ENCODE measurements at regions not wholly inside any gene's neighbourhood (a gene's known extent, or its start where the extent isn't known, plus 50 kb on each side); places are given as distances from the start of the nearest gene placed in this dataset.
"Not testable (repeated sequence)": the region's sequence is repeated elsewhere in the genome, so short reads cannot be mapped to it uniquely, and the experiment has no call there.

- H3K4me1 ChIP-seq (ENCODE audit: insufficient read depth); H3K4me3 ChIP-seq (ENCODE audit: low read depth, low read length); DNase-seq (ENCODE audit: extremely low spot score); H3K27ac ChIP-seq (ENCODE audit: low read depth); H3K36me3 ChIP-seq (ENCODE audit: insufficient read depth): not testable (repeated sequence)
- 94% methylated on average over 36 of the region's 36 CpGs for WGBS
Observed at GRCh38 chr7:131058561-131059288, 269.0 kb upstream of the MKLN1 start.

- H3K36me3 ChIP-seq (ENCODE audit: insufficient read depth); DNase-seq (ENCODE audit: extremely low spot score); H3K27ac ChIP-seq (ENCODE audit: low read depth); H3K4me1 ChIP-seq (ENCODE audit: insufficient read depth); H3K4me3 ChIP-seq (ENCODE audit: low read depth, low read length): not testable (repeated sequence)
- 87% methylated on average over 4 of the region's 4 CpGs for whole genome bisulfite sequencing
Observed at GRCh38 chr7:131059401-131059800, 268.3 kb upstream of the MKLN1 start.

GRCh38 chr7:131061158-131061557 is 266.5 kb upstream of the MKLN1 start:
- no peaks in the 10 kb centered on the region for H3K36me3 ChIP-seq (ENCODE audit: insufficient read depth)
- peaks cover 5% of the 10 kb centered on the region for H3K4me1 ChIP-seq (ENCODE audit: insufficient read depth)
- no peak for DNase-seq (ENCODE audit: extremely low spot score)
- 80% methylated on average over 5 of the region's 5 CpGs for WGBS
- no peak overlapping the region for H3K4me3 ChIP-seq (ENCODE audit: low read depth, low read length)
- no peak overlapping the region for H3K27ac ChIP-seq (ENCODE audit: low read depth)

GRCh38 chr7:131061818-131062217 is 265.9 kb upstream of the MKLN1 start:
- Histone ChIP-seq H3K4me3 (ENCODE audit: low read depth, low read length) (no peak overlapping the region), H3K36me3 (ENCODE audit: insufficient read depth) (no peaks in the 10 kb centered on the region), H3K4me1 (ENCODE audit: insufficient read depth) (peaks cover 5% of the 10 kb centered on the region), H3K27ac (ENCODE audit: low read depth) (no peak overlapping the region)
- DNase-seq (ENCODE audit: extremely low spot score), result no peak
- 97% methylated on average over 4 of the region's 4 CpGs for WGBS

- H3K4me1 ChIP-seq (ENCODE audit: insufficient read depth), result no peaks in the 10 kb centered on the region
- no peaks in the 10 kb centered on the region for H3K36me3 ChIP-seq (ENCODE audit: insufficient read depth)
Observed at GRCh38 chr7:131066635-131067034, 261.0 kb upstream of the MKLN1 start.

GRCh38 chr7:131067220-131067619 is 260.5 kb upstream of the MKLN1 start:
- WGBS, result 79% methylated on average over 5 of the region's 5 CpGs
- Histone ChIP-seq H3K4me1 (ENCODE audit: insufficient read depth) (no peaks in the 10 kb centered on the region), H3K27ac (ENCODE audit: low read depth) (no peak overlapping the region)

More at GRCh38 chr7:131066635-131067034, 261.0 kb upstream of the MKLN1 start:
- no peak overlapping the region for H3K27ac ChIP-seq (ENCODE audit: low read depth)
- H3K4me3 ChIP-seq (ENCODE audit: low read depth, low read length), result no peak overlapping the region
- DNase-seq (ENCODE audit: extremely low spot score), result no peak

GRCh38 chr7:131068604-131069021 is 259.1 kb upstream of the MKLN1 start:
- 66% methylated on average over 2 of the region's 2 CpGs for WGBS
- DNase-seq (ENCODE audit: extremely low spot score), result no peak
- Histone ChIP-seq H3K4me3 (ENCODE audit: low read depth, low read length) (no peak overlapping the region), H3K36me3 (ENCODE audit: insufficient read depth) (no peaks in the 10 kb centered on the region), H3K27ac (ENCODE audit: low read depth) (peak overlapping the region; percentile 50), H3K4me1 (ENCODE audit: insufficient read depth) (no peaks in the 10 kb centered on the region)

More at GRCh38 chr7:131067220-131067619, 260.5 kb upstream of the MKLN1 start:
- Histone ChIP-seq H3K4me3 (ENCODE audit: low read depth, low read length) (no peak overlapping the region), H3K36me3 (ENCODE audit: insufficient read depth) (no peaks in the 10 kb centered on the region)
- DNase-seq (ENCODE audit: extremely low spot score), result no peak

GRCh38 chr7:131071786-131072504 is 255.7 kb upstream of the MKLN1 start:
- no peaks in the 10 kb centered on the region for H3K36me3 ChIP-seq (ENCODE audit: insufficient read depth)
- WGBS, result 58% methylated on average over 10 of the region's 10 CpGs
- DNase-seq (ENCODE audit: extremely low spot score), result no peak
- H3K4me1 ChIP-seq (ENCODE audit: insufficient read depth), result peaks cover 5% of the 10 kb centered on the region
- H3K4me3 ChIP-seq (ENCODE audit: low read depth, low read length), result no peak overlapping the region
- no peak overlapping the region for H3K27ac ChIP-seq (ENCODE audit: low read depth)

GRCh38 chr7:131072505-131073091 is 255.1 kb upstream of the MKLN1 start:
- no peak overlapping the region for H3K4me3 ChIP-seq (ENCODE audit: low read depth, low read length)
- no peak overlapping the region for H3K27ac ChIP-seq (ENCODE audit: low read depth)
- no peaks in the 10 kb centered on the region for H3K36me3 ChIP-seq (ENCODE audit: insufficient read depth)
- 74% methylated on average over 5 of the region's 5 CpGs for WGBS
- DNase-seq (ENCODE audit: extremely low spot score), result no peak
- peaks cover 5% of the 10 kb centered on the region for H3K4me1 ChIP-seq (ENCODE audit: insufficient read depth)

- WGBS, result 99% methylated on average over 1 of the region's 1 CpG
- no peak for DNase-seq (ENCODE audit: extremely low spot score)
- Histone ChIP-seq H3K36me3 (ENCODE audit: insufficient read depth) (no peaks in the 10 kb centered on the region), H3K4me1 (ENCODE audit: insufficient read depth) (peaks cover 5% of the 10 kb centered on the region), H3K27ac (ENCODE audit: low read depth) (no peak overlapping the region), H3K4me3 (ENCODE audit: low read depth, low read length) (no peak overlapping the region)
Observed at GRCh38 chr7:131074043-131074442, 253.6 kb upstream of the MKLN1 start.

GRCh38 chr7:131074585-131074984 is 253.1 kb upstream of the MKLN1 start:
- no peak overlapping the region for H3K4me3 ChIP-seq (ENCODE audit: low read depth, low read length)
- H3K27ac ChIP-seq (ENCODE audit: low read depth), result no peak overlapping the region
- DNase-seq (ENCODE audit: extremely low spot score), result no peak
- H3K36me3 ChIP-seq (ENCODE audit: insufficient read depth), result no peaks in the 10 kb centered on the region
- WGBS, result 95% methylated on average over 4 of the region's 4 CpGs
- peaks cover 5% of the 10 kb centered on the region for H3K4me1 ChIP-seq (ENCODE audit: insufficient read depth)

GRCh38 chr7:131075406-131075805 is 252.3 kb upstream of the MKLN1 start:
- H3K27ac ChIP-seq (ENCODE audit: low read depth), result no peak overlapping the region
- WGBS, result 78% methylated on average over 1 of the region's 1 CpG
- peaks cover 5% of the 10 kb centered on the region for H3K4me1 ChIP-seq (ENCODE audit: insufficient read depth)
- DNase-seq (ENCODE audit: extremely low spot score), result no peak
- H3K36me3 ChIP-seq (ENCODE audit: insufficient read depth), result no peaks in the 10 kb centered on the region
- no peak overlapping the region for H3K4me3 ChIP-seq (ENCODE audit: low read depth, low read length)

GRCh38 chr7:131076032-131076431 is 251.6 kb upstream of the MKLN1 start:
- Histone ChIP-seq H3K4me3 (ENCODE audit: low read depth, low read length) (no peak overlapping the region), H3K36me3 (ENCODE audit: insufficient read depth) (no peaks in the 10 kb centered on the region), H3K27ac (ENCODE audit: low read depth) (no peak overlapping the region), H3K4me1 (ENCODE audit: insufficient read depth) (peaks cover 5% of the 10 kb centered on the region)
- 64% methylated on average over 3 of the region's 3 CpGs for WGBS
- no peak for DNase-seq (ENCODE audit: extremely low spot score)

- Histone ChIP-seq H3K4me1 (ENCODE audit: insufficient read depth) (peaks cover 5% of the 10 kb centered on the region), H3K36me3 (ENCODE audit: insufficient read depth) (no peaks in the 10 kb centered on the region), H3K27ac (ENCODE audit: low read depth) (no peak overlapping the region), H3K4me3 (ENCODE audit: low read depth, low read length) (no peak overlapping the region)
- 50% methylated on average over 4 of the region's 4 CpGs for WGBS
- DNase-seq (ENCODE audit: extremely low spot score), result no peak
Observed at GRCh38 chr7:131076711-131077181, 250.9 kb upstream of the MKLN1 start.
